HUDEP-2 (cell line): ENCODE measurements at regions not wholly inside any gene's neighbourhood (a gene's known extent, or its start where the extent isn't known, plus 50 kb on each side); places are given as distances from the start of the nearest gene placed in this dataset.

ENCODE experiments used
- DNase-seq, 76 experiments: peaks; one replicate each; lab custom pipeline; 2025; ENCODE audit not compliant: unreplicated experiment in 76 of 76; lab: John Stamatoyannopoulos, UW

DNA sequence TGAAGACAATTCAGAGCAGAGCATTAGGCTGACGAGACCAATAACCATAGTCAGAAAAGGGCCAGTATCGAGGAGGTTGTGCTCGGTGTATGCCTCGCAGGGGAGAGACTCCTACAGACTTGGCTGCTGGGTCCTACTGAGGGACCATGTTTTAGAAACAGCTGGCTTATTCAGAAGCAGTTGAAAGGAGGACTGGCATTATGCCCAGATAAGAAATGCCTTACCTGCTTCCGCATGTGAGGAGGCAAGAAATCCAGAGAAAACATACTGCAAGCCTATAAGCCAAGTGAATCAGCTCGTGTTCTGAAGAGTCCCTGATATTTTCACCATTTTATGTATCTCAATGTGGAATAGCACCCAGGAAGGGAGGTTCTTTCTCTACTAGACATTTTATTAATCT, 434.7 kb downstream of the GRB14 start:
- DNase-seq: no peak

DNA sequence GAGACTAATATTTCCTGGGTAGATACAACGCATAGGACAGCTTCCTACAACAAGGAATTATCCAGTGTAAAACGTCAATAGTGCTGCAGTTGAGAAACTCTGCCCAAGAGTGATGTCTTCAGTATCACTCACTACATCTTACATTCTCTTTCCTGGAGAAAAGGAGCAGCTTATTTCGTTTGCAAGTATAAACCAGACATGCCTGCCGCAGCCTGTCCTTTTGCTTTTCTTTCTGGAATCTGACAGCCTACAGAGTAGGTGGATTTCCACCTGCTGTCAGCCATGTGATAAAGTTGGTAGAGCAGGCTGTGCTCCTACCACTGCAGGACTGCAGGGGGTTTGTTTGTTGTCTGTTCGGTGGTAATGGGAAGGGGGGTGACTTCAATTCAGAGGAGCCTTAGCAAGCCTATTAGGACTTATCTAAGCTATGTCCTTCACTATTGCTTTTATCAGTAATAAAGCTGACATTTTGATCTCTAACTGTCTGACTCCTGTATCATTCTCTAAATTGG, 439.1 kb downstream of the GRB14 start:
- no peak for DNase-seq

GRCh38 chr2:164178835-164179465, 442.3 kb downstream of the GRB14 start:
- no peak for DNase-seq

- DNase-seq: no peak
Measured at GRCh38 chr2:164164602-164165001, 428.8 kb upstream of the FIGN start.

DNA sequence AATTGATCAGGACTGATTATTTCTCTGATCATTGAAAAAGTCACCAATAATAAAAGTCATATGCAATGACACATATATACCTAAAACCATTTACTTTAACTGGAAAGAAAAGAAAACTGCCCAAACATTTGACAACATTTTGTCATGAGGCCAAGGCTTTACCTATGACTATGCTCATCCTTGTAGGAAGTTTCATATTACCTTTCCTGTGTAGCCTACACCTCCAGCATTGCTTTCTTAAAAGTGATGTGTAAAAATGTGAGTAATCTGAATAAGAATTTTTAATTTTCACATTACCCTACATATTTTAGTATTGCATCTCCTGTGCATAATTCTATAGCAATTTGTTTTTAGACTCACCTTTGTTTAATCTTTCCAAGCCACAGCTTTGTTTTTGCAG, 419.8 kb upstream of the FIGN start:
- DNase-seq: no peak

DNA sequence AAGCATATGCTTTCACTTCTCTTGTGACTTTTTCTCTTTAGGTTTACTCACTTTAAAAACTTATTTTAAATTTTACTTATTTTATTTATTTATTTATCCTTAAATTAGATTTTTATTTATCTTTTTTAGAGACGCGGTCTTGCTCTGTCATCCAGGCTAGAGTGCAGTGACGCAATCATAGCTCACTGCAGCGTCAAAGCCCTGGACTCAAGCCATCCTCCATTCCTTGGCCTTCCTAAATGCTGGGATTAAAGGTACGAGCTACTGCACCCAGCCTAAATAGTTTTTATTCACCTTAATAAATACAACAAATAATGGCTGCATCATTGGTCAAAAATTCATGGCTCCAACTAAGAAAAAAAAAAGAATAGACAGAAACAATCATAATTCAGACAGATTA, 415.7 kb upstream of the FIGN start:
- DNase-seq: no peak

- DNase-seq: no peak
Measured at GRCh38 chr2:164150604-164151003, 414.8 kb upstream of the FIGN start.

- no peak for DNase-seq
Measured at GRCh38 chr2:164146441-164146840, 410.6 kb upstream of the FIGN start.

DNA sequence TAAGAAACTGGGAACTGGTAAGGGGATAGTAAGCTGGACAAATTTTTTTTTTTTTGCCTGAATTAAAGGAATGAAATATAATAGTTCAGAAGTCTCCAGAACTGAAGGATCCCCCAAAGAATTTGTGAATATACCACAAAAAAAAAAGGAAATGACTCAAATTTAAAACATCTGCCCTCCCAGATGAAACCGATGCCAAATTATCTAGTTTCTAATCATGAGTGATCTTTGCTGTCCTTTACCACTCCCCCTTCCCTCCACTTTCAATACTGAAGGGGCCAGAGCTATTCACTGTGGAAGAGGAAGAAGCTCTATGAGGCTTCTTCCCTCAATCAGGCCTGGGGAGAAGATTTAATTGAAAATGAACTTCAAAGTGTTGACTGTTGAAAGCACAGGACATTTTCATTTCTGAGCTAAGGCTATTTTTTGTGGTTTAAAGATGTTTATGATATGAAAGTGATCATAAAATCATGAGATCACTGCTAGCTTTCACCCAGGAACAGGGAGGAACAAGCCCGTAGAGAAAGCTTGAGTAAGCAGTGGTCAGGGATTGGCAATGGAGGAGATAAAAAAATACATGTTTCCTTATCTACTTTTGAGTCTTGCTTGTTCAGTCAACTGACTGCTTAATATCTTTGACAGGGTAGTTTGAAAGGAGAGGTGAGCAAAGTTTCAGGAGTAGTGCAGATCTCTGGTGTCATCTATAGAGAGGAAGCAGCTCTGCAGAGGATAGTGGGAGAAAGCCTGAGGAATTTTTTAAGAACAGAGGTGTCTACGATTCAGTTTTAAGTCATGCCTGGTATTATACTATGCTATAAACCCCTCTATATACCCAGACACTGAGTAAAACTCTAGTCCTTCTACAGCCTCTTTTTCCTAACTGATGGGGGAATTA, 409.5 kb upstream of the FIGN start:
- DNase-seq: peak in 1 of 76 experiments; percentile 14

DNA sequence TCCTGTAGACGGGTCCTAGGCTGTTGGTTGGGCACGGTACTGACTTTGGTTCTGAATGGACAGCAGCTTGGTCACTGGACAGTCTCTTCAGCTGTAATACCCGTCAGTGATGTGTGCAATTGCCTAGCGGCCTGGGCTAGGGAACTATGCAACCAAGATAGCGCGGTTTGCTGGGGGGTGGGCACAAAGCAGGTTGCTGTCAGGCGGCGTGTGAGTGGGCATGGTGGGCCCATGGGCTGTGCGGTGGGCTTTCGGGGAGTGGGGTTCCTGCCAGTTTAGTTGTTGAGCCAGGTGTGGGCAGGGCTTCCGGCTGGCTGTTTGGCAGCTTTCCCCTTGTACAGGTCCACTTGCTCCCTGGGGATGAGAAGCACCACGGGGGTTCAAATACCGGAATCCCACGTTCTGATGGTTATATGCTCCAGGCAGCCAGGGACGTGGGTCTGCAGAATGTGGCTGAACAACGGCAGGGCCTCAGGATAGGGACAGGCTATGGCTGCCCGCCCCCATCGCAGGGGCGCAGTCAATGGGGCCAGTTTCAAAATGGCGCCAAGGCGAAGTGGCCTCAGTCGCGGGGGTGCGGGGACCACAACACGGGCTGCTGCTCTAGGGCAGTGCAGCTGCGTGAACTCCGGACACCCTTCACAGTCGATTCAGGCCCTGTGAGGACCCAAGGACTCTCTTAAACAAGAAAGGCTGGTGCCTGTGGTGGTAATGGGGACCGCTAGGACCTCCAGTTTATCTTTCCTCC, 407.5 kb upstream of the FIGN start:
- DNase-seq: no peak

- no peak for DNase-seq
Measured at GRCh38 chr2:164142755-164143154, 406.9 kb upstream of the FIGN start.

GRCh38 chr2:164141271-164141670, 405.5 kb upstream of the FIGN start:
- DNase-seq: no peak

DNA sequence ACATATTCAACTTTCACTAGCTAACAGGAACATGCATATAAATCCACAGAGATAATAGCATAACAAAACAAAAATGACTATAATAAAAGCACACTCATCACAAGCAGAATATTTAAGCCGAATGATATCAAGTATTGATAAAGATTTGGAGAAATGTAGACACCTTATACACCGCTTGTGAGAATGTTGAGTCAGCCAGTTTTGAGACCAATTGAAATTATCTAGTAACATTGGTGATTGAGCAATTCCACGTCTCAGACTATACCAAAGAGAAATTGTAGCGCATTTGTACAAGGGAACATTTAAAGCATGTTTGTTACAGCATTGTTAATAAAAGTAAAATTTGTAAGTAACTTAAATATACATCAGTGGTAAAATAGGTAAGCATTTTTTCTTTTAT, 402.9 kb upstream of the FIGN start:
- no peak for DNase-seq

GRCh38 chr2:164134336-164134735, 398.5 kb upstream of the FIGN start:
- DNase-seq: no peak

DNA sequence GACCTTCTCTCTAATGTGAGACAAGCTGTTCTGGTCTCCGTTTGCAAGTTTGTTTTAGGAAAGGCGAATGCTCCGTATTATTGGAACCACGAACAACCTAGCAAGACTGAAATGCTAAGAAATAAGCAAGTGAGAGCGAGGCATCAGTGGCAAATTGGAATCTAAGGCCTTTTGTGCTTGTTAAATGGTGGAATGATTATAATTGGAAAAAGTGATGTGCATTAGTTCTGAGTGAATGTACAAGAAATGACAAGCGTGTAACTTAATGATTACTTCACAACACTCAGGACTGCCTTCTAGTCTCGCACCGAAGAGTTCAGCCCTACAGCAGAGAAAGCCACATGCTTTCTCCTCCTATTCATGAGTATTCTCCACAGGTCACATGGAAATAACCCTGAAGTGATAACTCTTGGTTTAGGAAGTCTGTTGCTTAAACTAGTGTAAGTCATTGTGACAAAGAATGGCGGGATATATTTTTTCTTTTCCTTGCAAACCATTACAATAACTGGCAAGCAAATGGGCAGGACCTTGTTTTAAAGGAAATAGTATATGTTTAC, 392.2 kb upstream of the FIGN start:
- no peak for DNase-seq

GRCh38 chr2:164126960-164127660, 391.3 kb upstream of the FIGN start:
- no peak for DNase-seq

- no peak for DNase-seq
Measured at GRCh38 chr2:164115806-164116205, 380.0 kb upstream of the FIGN start.

GRCh38 chr2:164114937-164115336, 379.1 kb upstream of the FIGN start:
- DNase-seq: no peak

DNA sequence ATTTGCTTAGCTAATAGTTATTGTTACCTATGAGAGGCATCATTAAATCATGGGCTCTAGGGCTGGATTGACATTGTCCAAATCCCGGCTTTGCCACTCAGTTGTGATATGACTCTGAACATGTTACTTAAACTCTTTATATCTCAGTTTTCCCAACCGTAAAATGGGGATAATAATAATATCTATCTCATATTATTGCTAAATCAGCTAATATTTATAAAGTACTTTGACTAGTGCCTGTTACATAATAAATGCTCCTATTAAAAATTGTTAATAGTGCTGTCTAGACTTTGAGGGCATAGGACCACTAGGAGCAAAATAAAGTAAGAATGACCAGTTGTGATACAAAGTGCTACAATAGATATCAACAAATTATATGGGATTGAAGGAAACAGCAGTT, 376.3 kb upstream of the FIGN start:
- no peak for DNase-seq

GRCh38 chr2:164110515-164110914, 374.7 kb upstream of the FIGN start:
- DNase-seq: no peak
